Activated CD4-positive, alpha-beta T cell treated with anti-CD3 and anti-CD28 coated beads, Interleukin-2, amount 50 U/mL, for 16 hours (primary cell): ENCODE measurements at regions not wholly inside any gene's neighbourhood (a gene's known extent, or its start where the extent isn't known, plus 50 kb on each side); places are given as distances from the start of the nearest gene placed in this dataset.
"Not testable (repeated sequence)": the region's sequence is repeated elsewhere in the genome, so short reads cannot be mapped to it uniquely, and the experiment has no call there.

Source experiments
- DNase-seq: peaks from one replicate; pipeline ENCODE4 v3.0.0-alpha.2; 2020

DNA sequence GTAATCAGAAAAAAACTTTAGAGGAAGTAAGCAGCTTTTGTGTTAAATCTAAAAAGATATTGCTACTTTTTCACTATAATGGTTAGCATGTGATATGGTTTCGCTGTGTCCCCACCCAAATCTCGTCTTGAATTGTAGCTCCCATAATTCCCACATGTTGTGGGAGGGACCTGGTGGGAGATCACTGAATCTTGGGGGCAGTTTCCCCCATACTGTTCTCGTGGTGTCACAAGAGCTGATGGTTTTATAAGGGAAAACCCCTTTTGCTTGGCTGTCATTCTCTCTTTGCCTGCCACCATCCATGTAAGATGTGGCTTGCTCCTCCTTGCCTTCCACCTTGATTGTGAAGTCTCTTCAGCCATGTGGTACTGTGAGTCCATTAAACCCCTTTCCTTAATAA lies 117.1 kb downstream of the KCNJ2 start:
- DNase-seq, result no peak

DNA sequence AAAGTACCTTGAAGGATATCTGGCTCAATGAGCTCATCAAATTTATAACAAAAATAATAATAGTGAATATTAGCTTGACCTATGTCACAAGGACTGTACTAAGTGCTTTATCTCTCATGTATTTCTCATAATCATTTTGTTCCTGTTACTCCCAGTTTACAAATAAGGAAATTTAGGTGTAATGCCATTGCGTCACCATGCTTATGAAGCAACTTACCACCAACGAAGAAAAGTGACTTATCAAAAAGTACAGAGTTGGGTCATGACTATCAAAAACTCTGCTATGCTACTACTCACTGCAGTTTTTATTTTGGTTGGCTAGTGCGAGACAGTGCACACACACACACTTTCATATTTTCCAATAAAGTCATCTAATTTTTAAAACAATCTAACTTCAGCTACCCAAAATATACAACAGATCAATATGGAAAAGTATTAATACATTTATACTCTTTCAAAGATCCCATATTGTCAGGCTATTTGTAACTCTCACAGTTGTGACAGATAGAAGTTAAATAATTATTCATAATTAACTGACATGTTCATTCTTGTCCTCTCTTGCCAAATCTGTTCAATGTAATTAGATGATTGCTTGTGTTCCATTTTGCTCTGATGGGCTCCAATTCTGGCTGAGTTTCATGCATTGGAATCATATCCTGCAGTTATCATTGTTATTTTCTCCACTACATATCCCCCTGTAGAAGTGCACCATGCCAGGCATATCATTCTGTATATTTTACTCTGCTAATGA lies 119.4 kb downstream of the KCNJ2 start:
- DNase-seq, result no peak

DNA sequence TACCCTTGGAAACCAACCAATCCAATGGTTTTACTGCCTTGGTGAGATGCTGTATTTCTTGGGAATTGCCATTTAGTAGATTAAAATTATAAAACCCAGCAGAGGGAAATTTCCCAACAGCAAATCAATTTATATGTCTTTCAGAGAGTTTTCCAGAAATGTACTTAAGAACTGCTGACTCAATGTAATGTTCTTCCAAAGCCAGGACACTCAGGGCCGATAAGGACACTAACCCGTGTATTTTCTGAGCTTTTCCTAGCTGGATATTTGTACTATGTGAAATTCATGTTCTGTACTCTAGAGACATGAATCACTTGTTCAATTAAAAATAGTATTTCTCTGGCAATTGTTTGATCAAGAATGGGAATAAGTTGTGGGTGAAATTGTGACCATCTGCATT lies 121.4 kb downstream of the KCNJ2 start:
- DNase-seq, result no peak

DNA sequence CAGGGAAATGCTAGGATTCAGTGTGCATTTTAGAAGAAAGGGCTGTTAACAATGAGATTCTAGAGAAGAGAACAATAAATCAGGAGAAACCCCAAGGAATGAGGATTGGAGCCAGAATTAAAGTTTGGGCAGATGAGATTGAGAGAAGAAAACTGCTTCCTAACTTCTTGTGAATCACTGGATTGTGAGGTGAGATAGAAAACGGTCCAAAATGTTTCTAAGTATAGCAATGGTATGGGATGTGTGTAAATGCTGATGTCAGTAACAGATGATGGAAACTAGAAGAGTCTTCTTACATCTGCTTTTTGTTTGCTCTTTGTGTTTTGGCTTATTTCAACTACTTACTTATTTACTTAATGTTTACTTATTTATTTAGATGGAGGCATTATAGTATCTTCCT lies 123.0 kb downstream of the KCNJ2 start:
- DNase-seq, result no peak

DNA sequence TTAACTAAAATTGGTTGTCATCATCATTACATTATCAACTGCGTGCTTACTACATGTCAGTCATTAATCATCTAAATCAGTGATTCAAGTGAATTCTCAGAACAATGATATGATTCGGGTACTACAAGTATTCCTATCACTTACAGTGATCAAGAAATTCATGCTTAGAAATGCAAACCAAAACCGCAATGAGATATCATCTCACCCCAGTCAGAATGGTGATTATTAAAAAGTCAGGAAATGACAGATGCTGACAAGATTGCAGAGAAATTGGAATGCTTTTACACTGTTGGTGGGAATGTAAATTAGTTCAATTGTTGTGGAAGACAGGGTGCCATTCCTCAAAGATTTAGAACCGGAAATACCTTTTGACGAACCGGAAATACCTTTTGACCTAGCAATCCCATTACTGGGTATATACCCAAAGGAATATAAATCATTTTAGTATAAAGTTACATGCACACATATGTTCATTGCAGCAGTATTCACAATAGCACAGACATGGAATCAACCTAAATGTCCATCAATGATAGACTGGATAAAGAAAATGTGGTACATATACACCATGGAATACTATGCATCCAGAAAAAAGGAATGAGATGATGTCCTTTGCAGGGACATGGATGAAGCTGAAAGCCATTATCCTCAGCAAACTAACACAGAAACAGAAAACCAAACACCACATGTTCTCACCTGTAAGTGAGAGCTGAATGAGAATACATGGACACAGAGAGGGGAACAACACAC lies 124.4 kb downstream of the KCNJ2 start:
- DNase-seq, result not testable (repeated sequence)

DNA sequence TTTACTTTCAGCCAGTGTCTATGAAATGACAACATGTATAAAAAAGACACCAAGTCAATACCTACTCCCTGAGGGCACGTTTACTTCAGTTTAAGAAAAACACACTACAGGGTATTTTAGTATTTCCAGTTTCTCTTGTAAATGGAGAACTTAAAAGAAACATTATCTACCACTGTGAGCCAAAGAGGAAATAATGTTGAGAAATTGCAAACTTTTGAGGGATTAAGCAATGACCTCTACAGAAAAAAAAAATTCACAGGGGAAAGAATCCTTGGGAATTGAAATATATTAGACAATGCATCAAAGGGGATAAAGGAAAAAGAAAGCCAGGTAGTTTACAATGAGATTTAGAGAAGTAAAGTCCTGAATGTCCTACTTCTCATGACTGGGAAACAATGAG lies 126.0 kb downstream of the KCNJ2 start:
- no peak for DNase-seq

DNA sequence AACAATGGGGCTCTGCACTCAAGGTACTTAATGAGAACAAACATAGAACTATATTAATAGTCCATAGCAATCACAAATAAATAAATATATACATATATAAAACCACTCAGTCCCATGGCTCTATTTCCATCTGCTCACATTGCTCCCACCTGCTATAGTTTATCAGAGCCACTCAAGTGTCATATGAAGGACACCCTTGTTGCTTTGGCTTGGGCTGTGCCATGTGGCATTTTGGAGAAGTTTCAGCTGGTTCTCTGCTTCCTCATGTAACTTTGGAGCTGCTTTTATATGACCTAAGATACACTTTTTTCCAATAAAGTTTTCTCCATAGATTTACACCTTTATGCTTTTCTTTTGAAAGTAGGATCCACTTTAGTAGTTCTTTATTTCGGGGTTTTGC lies 126.4 kb downstream of the KCNJ2 start:
- no peak for DNase-seq

DNA sequence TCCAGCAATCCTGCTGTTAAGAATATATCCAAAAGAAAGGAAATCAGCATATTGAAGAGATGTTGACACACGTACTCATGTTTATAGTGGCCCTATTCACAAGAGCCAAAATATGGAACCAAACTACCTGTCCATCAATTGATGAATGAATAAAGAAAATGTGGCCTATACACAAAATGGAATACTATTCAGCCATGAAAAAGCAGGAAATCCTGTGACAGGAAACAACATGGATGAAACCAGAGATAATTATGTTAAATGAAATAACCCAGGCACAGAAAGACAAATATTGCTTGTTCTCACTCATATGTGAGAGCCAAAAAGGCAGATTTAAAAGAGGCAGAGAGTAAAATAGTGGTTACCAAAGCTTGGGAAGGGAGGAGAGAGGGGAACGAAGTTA lies 127.1 kb downstream of the KCNJ2 start:
- no peak for DNase-seq

DNA sequence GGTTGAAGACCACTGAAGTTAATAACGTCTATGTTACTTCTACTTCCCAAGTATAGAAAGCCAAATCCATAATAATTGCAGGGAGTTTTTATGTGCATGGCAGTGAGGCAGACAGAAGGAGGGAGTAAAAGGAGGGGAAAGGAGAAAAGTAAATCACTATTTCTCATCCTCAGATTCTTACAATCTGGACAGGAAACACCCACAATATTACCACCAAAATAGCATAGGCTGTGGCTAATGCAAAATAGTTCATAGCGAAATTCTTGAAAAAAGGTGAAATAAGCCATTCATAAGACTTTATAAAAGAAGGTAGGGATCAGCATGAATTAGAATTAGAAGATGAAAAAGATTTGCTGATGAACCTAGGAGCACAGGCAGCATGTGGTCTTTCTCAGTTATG lies 128.1 kb downstream of the KCNJ2 start:
- DNase-seq, result no peak

DNA sequence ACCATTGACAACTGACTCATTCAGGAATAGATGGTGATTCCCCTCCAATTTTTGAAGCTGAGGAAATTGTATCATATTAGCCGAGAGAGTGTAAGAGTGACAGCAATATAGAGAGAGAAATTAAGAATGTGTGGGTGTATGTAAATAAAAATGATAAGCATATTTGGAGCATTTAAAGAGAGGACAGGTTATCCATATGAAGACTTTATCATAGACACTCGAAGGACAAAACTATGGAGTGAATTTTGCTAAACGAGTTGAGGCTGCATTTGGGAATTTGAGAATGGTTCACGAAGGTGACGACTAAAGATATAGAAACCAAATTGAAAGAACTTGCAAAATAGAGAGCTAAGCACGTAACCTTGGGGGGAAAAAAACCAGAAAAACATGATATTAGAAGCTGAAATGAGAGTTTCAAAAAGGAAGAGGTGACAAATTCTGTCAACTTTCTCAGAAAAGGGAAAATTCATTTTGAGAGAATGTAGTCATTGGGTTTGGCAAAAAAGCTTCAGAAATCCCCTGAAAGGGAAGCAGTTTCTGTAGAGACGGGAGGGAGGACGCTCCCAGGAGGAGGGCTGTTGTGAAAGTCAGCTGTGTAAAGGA lies 129.7 kb downstream of the KCNJ2 start:
- peak; percentile 14 for DNase-seq

DNA sequence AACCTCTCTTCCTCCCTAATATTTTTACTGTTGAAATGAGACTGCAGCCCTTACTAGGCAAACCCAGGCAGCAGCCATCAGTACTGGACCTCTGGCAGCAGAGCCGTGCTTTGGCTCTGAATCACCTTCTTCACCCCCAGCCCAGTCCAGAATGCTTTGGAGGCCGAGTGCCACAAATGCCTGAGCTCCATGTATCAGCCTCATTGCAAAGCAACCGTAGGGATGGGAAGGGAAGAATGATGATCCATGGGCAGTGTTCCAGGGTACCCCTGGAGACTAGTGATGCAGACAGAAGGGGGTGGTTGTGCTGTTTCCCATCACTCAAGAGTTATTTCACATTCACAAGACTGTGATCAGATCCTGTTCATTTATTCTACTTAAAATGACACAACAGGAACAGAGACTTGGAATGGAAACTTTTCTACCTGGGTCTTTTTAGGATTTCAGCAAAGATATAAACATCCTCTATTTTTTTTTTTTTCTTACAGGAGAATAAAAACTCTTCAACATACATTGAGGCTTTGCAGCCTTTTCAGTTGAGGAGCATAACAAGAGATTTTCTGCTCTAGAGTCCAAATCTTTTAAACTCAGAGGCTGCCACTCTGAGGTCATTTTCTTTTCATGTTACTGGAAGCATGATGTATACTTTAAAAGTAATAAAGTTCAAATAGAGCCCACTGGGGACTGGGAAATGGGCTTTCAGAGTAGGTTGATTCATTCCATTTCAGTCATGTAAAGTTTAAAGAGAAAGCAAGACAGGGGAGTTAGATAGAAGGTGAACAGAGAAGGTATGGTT lies 138.3 kb downstream of the KCNJ2 start:
- DNase-seq, result no peak

DNA sequence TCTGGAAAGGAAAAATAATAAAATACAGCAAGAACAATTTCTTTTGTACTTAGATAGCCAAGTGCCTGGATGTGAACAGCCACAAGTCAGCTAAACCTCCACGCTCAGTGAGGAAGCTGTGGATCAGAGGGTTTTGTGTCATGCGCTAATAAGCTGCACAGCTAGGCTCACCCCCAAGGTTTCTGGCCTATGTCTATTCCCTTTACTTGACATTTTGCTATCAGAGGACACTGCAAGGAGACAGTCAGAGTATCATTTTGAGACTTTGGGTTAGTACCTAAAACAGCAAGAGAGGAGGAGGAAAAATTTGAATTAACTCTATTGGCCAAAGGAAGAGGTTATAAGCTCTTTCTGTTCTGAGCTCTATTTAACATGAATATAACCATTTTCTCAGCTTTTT lies 139.3 kb downstream of the KCNJ2 start:
- no peak for DNase-seq

DNA sequence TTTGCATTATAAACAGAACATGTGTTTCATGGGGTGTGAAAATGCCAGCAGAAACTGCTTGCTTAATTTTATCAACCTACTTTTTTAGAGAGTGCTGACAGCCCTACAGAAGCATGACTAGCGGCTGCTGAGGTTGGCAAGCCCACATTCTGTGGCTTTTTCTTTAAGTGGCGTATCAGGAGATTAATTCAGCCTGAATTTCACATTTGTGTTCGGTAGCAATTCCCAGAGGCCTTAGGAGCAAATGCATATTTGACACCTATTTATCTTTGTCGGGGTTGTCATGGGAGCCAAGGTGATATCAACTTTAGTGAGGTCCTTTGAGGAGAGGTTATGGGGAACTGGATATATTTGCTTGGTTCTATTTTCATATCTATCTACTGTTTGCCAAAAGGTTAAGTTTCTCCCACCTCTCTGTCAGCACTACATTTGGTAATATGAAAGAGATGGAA lies 140.9 kb downstream of the KCNJ2 start:
- no peak for DNase-seq

DNA sequence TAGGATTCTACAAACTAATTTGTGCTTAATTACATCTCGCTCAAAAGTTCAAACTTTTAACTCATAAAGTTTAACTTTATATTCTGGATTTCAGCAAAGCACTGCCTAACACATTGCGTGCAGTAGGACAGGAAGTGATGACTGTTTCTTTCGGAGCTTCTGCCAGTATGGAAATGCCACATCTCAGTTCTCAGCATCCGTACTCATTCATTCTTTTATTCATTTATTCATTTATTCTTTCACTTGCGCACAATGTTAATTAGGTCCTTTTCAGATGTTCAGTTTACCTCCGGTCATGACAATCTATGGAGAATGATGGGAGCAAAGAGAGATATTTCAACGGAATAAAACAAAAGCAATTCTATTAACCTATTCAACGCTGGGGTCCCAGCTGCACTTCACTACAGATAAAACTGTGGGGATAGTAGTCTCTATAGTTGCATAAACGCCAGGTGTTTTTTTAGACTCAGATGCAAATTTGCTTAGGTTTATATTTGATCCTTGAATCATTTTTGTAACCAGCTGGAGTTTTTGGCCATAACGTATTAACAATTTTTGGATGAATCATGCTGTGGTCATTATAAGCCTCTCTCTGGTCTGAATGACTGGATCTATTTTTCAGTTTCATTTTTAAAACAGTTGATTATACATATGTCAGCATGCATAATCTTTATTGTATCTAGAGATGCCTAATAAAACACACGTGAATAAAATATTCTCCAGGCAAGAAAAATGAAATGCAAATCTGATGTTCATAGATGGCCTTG lies 143.9 kb downstream of the KCNJ2 start:
- no peak for DNase-seq

DNA sequence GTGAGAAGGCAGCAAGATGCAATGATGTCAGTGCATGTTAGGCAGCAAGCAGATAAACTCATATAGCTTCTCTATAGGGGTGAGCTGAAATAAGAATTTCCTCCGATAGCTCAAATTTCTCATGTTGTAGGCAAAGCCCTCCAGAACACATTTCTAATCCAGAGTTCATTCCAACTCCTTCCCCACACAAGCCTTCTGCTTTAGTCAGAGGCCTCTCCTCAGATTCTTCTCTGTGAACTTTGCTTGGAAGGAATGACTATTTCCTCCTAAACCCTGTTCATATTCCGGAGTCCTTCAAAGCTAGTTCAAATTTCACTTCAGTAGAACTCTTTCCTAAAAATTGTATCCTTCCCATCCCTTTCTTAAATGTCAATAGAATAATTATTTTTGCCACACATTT lies 144.8 kb downstream of the KCNJ2 start:
- no peak for DNase-seq

DNA sequence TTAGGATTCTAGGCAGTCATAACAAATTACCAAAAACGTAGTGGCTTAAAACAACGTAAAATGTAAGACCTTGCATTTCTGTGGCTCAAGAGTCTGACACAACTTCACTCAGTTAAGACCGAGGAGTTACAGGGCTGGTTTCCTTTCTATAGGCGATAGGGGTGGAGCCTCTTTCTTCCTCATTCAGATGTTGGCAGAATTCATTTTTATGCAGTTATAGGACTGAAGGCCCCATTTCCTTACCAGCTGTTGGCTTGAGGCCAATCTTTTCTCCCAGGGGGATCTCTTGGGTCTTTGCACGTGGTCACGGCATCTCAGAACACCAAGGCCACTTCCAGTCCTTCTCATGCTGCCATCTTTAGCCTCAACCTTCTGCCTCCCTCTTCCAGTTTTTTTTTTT lies 145.2 kb downstream of the KCNJ2 start:
- no peak for DNase-seq

DNA sequence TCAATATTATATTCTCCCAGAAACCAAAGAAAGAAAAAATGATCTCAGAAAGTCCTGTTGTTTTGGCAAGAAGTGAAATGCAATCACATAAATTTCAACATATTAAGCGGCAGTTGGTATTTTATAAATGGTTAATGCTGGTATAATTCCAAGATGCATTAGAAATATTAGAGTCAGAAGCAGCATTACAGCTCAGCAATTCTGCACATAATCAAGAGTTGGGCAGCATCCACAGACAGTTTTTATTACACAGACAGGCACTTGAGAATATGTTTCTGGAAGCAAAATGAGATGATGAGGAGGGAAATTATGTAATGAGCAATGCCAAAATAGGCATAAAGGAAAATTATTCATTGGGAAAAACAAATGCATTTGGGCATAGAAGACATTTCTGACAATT lies 148.1 kb downstream of the KCNJ2 start:
- DNase-seq, result no peak

DNA sequence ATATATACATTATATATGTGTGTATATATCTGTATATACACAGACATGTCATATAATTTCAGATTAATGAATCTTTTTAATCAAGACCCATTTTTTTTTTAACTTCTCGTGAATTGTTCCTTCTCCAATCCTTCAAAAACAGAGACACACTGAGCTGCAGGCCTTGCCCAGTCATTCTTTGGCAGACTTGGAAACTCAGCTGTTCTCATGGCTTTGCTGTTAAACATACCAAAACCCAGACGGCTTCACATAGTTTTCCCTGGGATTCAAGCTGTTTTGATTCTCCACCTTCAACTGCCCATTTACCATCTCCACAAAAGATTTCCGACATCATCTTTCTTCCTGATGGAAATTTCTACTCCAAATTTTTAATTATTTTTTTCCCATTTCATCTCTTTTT lies 148.7 kb downstream of the KCNJ2 start:
- DNase-seq, result no peak

DNA sequence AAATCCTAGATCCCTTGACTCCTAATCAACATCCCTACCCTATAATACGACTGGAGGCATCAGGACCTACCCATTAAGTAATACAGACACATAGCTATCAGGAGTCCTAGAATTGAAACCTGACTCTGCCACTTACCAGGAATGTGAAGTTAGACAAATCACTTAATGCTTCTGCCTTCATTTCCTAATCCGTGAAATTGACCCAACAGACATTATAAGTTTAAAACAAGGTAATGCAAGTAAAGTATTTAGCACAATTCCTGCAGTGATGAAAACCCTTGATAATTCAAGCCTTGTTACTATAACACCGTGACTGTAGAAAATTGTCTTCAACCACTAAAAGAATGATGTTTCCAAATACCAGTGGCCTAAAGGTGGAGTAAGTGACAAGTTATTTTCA lies 150.2 kb downstream of the KCNJ2 start:
- no peak for DNase-seq

DNA sequence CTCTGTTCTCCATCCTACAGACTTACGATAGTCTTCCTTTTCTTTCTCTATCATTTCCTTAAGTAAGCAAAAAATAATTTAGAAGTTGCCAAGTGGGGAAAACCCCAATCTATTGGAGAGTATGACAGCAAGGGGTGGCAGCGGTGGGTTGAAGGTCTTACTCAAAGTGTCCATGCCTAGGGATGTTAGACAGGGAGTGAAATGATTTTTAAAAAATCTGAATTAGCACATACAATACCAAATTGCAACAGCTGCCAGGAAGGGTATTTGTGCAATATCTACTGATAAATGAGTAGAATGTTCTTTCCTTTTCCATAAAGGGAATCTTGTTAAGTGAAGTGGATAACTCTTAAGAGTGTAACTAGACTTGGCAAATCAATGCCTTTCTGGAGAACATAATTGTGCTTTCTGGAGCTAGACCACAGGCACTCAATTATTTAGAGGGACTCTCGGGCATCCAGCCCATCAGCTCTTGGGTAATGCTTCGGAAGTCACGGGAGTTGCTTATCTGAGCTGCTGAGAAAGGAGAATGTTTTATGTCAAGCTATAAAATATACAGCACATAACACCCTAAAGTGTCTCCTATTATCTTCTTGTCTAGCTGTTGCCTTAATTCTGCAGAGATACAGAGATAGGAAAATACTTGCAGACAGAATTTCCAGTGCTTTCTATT lies 151.5 kb downstream of the KCNJ2 start:
- no peak for DNase-seq

DNA sequence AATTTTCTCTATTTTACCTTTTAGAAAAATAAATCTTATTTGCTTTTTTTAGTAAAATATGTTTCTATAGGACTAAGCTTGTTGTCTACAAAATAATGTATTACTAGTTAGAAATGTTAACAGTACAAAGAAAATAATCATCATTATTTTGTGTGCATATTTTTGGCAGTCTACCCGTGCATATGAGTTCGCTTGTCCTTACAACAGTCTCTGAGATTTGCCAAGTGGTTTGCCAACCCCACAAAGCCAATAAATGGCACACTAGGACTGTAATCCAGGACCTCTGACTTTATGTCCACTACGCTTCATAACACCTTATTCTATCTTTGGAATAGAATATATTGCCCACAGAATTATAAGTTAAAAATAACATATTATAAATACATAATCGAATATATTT lies 152.0 kb downstream of the KCNJ2 start:
- DNase-seq, result no peak

DNA sequence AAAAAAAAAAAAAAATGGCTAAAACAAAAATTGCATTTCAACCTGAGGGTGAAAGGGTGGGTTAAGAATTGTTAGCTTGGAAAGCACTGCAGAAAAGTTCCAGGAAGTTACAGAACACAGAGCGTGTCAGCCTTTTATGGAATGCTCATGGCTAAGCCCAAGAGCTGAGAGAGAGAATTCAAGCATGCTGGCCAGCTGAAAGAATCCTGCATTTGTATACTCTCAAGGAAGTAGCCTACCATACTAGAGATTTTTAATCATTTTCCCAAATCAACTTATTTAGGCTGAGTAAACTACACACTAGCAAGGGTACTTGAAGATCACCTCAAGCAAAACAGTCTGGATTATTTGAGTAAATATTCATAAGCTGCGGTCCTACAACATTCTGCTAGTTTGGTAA lies 153.9 kb downstream of the KCNJ2 start:
- no peak for DNase-seq
